SK-N-MC (cell line): ENCODE measurements at regions not wholly inside any gene's neighbourhood (a gene's known extent, or its start where the extent isn't known, plus 50 kb on each side); places are given as distances from the start of the nearest gene placed in this dataset.

Experiments
- EZH2 ChIP-seq: fragments of 200-600 bp; sonication (generic); IDR thresholded peaks from one replicate; pipeline ENCODE4 v1.6.1; 2017; ENCODE audit warnings: antibody characterized with exemption
- POLR2AphosphoS5 ChIP-seq: IDR thresholded peaks from 2 replicates; pipeline ENCODE4 v1.6.1; 2012; ENCODE audit warnings: mild to moderate bottlenecking, low read depth, low read length, borderline replicate concordance

DNA sequence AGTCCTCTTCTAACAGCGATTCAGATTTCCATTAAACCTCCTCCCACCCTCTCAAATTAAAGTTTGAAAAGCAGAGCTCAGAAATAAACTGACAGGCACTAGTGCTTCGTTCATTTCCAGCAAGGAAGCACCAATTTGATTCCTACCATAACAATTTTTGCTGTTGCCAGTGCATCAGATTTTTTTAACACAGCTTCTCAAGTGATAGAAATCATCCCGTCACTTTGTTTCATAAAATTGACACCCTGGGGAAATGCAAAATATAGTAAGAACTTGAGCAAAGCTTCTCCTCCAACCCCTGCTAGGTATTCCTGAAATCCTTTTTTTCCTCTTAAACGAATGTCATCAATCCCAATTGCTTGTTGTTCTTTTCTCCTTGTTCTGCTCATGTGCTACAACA lies 332.1 kb downstream of the FOXG1 start:
- TF ChIP-seq POLR2AphosphoS5 (no peak), EZH2 (no peak)
